Activated CD8-positive, alpha-beta T cell treated with anti-CD3 and anti-CD28 coated beads, Interleukin-2, amount 10 ng/mL, durations not matched to agents 7 days and 5 days (primary cell): ENCODE measurements at regions not wholly inside any gene's neighbourhood (a gene's known extent, or its start where the extent isn't known, plus 50 kb on each side); places are given as distances from the start of the nearest gene placed in this dataset.
"Not testable (repeated sequence)": the region's sequence is repeated elsewhere in the genome, so short reads cannot be mapped to it uniquely, and the experiment has no call there.

Source experiments
- ATAC-seq: fragments of 150-1000 bp; cut with Tn5 transposase; one replicate; pipeline ENCODE4 v1.10.0; 2021; ENCODE audit warnings: moderate library complexity
- CTCF ChIA-PET: fragments of 350-600 bp; sonication (Branson Sonifier 250); formaldehyde crosslinking; loops from one replicate; lab custom pipeline; 2021; ENCODE audit warnings: antibody characterized with exemption; lab: Charles Lee
- POLR2A ChIA-PET: fragments of 350-600 bp; sonication (Branson Sonifier 250); formaldehyde crosslinking; loops from one replicate; lab custom pipeline; 2021; ENCODE audit warnings: antibody characterized with exemption; lab: Charles Lee
- DNase-seq: peaks from one replicate; pipeline ENCODE4 v3.0.0-alpha.2; 2020
- H3K27ac Mint-ChIP-seq: one replicate; pipeline ENCODE4 v1.8.0; 2021; ENCODE audit warnings: mild to moderate bottlenecking, mixed read lengths
- H3K27me3 Mint-ChIP-seq: one replicate; pipeline ENCODE4 v1.8.0; 2021; ENCODE audit warnings: low read depth, mixed read lengths
- H3K36me3 Mint-ChIP-seq: one replicate; pipeline ENCODE4 v1.8.0; 2021; ENCODE audit warnings: low read depth, mixed read lengths
- H3K4me1 Mint-ChIP-seq: one replicate; pipeline ENCODE4 v1.8.0; 2021; ENCODE audit warnings: low read depth, mixed read lengths
- H3K4me3 Mint-ChIP-seq: one replicate; pipeline ENCODE4 v1.8.0; 2021; ENCODE audit warnings: mild to moderate bottlenecking, mixed read lengths
- H3K9me3 Mint-ChIP-seq: one replicate; pipeline ENCODE4 v1.8.0; 2022; ENCODE audit warnings: mixed read lengths; ENCODE audit not compliant: insufficient read depth

- Mint-ChIP-seq H3K4me1 (no peaks in the 10 kb centered on the region), H3K36me3 (no peaks in the 10 kb centered on the region), H3K4me3 (no peak overlapping the region), H3K9me3 (no peaks in the 10 kb centered on the region), H3K27me3 (no peaks in the 10 kb centered on the region), H3K27ac (no peak overlapping the region)
- DNase-seq (no peak), ATAC-seq (no peak)
- ChIA-PET CTCF (no interaction called here), POLR2A (no interaction called here)
These were observed 65.5 kb downstream of the RBMY1A1 start for GRCh38 chrY:21600170-21600569.

- ChIA-PET CTCF (no interaction called here), POLR2A (no interaction called here)
- Mint-ChIP-seq H3K9me3 (no peaks in the 10 kb centered on the region), H3K36me3 (no peaks in the 10 kb centered on the region), H3K4me1 (no peaks in the 10 kb centered on the region), H3K4me3 (no peak overlapping the region), H3K27ac (no peak overlapping the region), H3K27me3 (no peaks in the 10 kb centered on the region)
- no peak for DNase-seq
- ATAC-seq, result no peak
These were observed 66.8 kb downstream of the RBMY1A1 start for GRCh38 chrY:21601524-21601923.

GRCh38 chrY:21602590-21602989 is 67.9 kb downstream of the RBMY1A1 start:
- no peak overlapping the region for H3K27ac Mint-ChIP-seq
- ChIA-PET POLR2A (no interaction called here), CTCF (no interaction called here)
- no peaks in the 10 kb centered on the region for H3K4me1 Mint-ChIP-seq
- no peak for DNase-seq
- no peak overlapping the region for H3K4me3 Mint-ChIP-seq
- ATAC-seq, result no peak
- no peaks in the 10 kb centered on the region for H3K36me3 Mint-ChIP-seq
- no peaks in the 10 kb centered on the region for H3K27me3 Mint-ChIP-seq
- H3K9me3 Mint-ChIP-seq, result no peaks in the 10 kb centered on the region

GRCh38 chrY:21636137-21636536 is 101.5 kb downstream of the RBMY1A1 start:
- no peaks in the 10 kb centered on the region for H3K4me1 Mint-ChIP-seq
- no peak for ATAC-seq
- H3K9me3 Mint-ChIP-seq, result no peaks in the 10 kb centered on the region
- no peak overlapping the region for H3K27ac Mint-ChIP-seq
- no peak for DNase-seq
- ChIA-PET CTCF (no interaction called here), POLR2A (no interaction called here)
- H3K27me3 Mint-ChIP-seq, result no peaks in the 10 kb centered on the region
- H3K4me3 Mint-ChIP-seq, result no peak overlapping the region
- H3K36me3 Mint-ChIP-seq, result no peaks in the 10 kb centered on the region

DNA sequence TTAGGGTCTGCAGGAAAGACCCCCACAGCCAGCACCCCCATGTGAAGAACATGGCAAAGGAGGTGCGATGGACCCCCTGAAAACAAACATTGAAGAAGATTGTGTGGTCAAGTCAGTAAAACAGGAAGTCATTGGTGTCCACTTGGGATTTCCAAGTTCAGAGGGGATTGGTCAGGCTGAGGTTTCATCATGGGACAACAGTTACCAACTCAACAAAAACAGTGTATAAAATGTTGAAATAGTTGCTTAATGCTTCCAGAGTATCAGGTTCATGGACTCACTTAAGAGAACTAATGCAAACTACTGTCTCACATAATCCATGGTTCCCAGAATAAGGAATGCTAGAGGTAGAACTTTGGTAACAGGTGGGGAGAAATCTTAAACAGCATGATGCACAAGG is 115.8 kb downstream of the RBMY1A1 start:
- Mint-ChIP-seq H3K36me3 (no peaks in the 10 kb centered on the region), H3K4me1 (no peaks in the 10 kb centered on the region), H3K4me3 (no peak overlapping the region), H3K27ac (no peak overlapping the region), H3K27me3 (no peaks in the 10 kb centered on the region), H3K9me3 (no peaks in the 10 kb centered on the region)
- CTCF ChIA-PET, result no interaction called here
- POLR2A ChIA-PET, result no interaction called here
- no peak for ATAC-seq
- no peak for DNase-seq

GRCh38 chrY:21659057-21659456 is 124.4 kb downstream of the RBMY1A1 start:
- DNase-seq, H3K27me3 Mint-ChIP-seq, ATAC-seq, CTCF ChIA-PET, H3K9me3 Mint-ChIP-seq, POLR2A ChIA-PET, H3K27ac Mint-ChIP-seq, H3K36me3 Mint-ChIP-seq, H3K4me1 Mint-ChIP-seq, H3K4me3 Mint-ChIP-seq: not testable (repeated sequence)

- H3K9me3 Mint-ChIP-seq, H3K27me3 Mint-ChIP-seq, CTCF ChIA-PET, DNase-seq, H3K36me3 Mint-ChIP-seq, POLR2A ChIA-PET, H3K4me3 Mint-ChIP-seq, H3K4me1 Mint-ChIP-seq, ATAC-seq, H3K27ac Mint-ChIP-seq: not testable (repeated sequence)
These were observed 144.9 kb downstream of the RBMY1A1 start for GRCh38 chrY:21679590-21679989.

DNA sequence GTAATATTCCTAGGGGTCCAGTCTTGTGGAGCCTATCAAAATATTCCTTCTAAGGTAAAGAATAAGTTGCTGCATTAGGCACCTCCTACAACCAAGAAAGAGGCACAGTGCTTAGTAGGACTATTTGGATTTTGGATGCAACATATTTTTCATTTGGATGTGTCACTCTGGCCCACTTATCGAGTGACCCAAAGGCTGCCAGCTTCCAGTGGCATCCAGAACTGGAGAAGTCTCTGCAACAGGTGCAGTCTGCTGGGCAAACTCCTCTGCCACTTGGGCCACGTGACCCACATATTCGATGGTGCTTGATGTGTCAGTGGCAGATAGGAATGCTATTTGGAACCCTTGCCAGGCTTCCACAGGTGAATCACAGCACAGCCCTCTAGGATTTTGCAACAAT is 151.7 kb downstream of the RBMY1A1 start:
- H3K36me3 Mint-ChIP-seq, ATAC-seq, CTCF ChIA-PET: not testable (repeated sequence)

GRCh38 chrY:21701951-21702350 is 167.3 kb downstream of the RBMY1A1 start:
- DNase-seq, H3K9me3 Mint-ChIP-seq, POLR2A ChIA-PET, ATAC-seq, H3K36me3 Mint-ChIP-seq, CTCF ChIA-PET, H3K4me3 Mint-ChIP-seq, H3K4me1 Mint-ChIP-seq, H3K27ac Mint-ChIP-seq, H3K27me3 Mint-ChIP-seq: not testable (repeated sequence)

More for the DNA sequence above, 151.7 kb downstream of the RBMY1A1 start:
- H3K4me1 Mint-ChIP-seq, H3K4me3 Mint-ChIP-seq, POLR2A ChIA-PET, H3K27me3 Mint-ChIP-seq, DNase-seq, H3K27ac Mint-ChIP-seq, H3K9me3 Mint-ChIP-seq: not testable (repeated sequence)

DNA sequence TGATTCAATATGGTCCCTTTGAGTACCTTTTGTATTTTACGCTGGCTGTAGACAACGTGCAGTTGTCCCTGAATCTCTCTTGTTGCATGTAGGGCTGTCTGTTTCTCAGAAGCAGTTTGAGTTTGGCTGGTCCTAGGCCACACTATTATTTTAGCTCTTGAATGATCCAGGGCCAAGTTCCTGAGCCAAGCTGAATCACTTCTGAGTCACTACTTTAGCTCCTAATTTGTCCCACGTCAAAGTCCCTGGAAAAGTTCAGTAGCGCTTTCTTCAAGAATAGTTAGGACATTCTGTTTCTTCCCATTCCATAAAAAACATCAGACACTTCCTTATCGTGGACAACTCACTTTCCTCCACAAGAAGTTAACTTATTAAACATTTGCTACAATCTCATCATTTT is 168.2 kb downstream of the RBMY1A1 start:
- POLR2A ChIA-PET, H3K36me3 Mint-ChIP-seq, H3K4me3 Mint-ChIP-seq, DNase-seq, ATAC-seq, H3K4me1 Mint-ChIP-seq, H3K9me3 Mint-ChIP-seq, H3K27ac Mint-ChIP-seq, H3K27me3 Mint-ChIP-seq, CTCF ChIA-PET: not testable (repeated sequence)

- Mint-ChIP-seq H3K27me3 (no peaks in the 10 kb centered on the region), H3K9me3 (no peaks in the 10 kb centered on the region), H3K4me3 (no peak overlapping the region), H3K36me3 (no peaks in the 10 kb centered on the region), H3K27ac (no peak overlapping the region), H3K4me1 (no peaks in the 10 kb centered on the region)
- POLR2A ChIA-PET, result no interaction called here
- no peak for ATAC-seq
- DNase-seq, result no peak
- CTCF ChIA-PET, result no interaction called here
These were observed 170.6 kb downstream of the RBMY1A1 start for GRCh38 chrY:21705309-21705708.

DNA sequence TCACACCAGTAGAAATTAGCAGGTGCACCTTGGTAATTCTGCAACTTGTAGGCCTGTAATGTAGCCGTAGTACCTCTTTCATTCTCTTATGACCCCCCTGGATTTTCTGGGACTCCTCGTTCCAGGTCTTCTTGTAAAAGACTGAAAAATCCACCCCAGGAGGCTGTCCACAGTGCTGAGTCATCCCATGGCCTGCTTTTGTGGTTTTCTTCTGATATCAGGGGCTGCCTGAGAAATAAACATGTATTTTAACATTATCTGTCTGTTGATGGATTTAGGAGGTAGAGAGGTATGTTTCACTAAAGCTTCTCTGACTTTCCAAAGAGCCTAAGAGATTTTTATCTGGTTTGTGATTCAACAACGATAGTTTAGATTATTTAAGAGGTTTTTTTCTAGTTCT is 171.9 kb downstream of the RBMY1A1 start:
- CTCF ChIA-PET, H3K4me1 Mint-ChIP-seq: not testable (repeated sequence)

GRCh38 chrY:21735489-21736060 is 158.8 kb downstream of the RBMY1D start:
- H3K27ac Mint-ChIP-seq, CTCF ChIA-PET, H3K36me3 Mint-ChIP-seq, DNase-seq, H3K4me1 Mint-ChIP-seq, H3K27me3 Mint-ChIP-seq, ATAC-seq, H3K9me3 Mint-ChIP-seq, H3K4me3 Mint-ChIP-seq, POLR2A ChIA-PET: not testable (repeated sequence)

More for the DNA sequence above, 171.9 kb downstream of the RBMY1A1 start:
- H3K9me3 Mint-ChIP-seq, POLR2A ChIA-PET, H3K36me3 Mint-ChIP-seq, H3K27me3 Mint-ChIP-seq, H3K4me3 Mint-ChIP-seq, ATAC-seq, DNase-seq, H3K27ac Mint-ChIP-seq: not testable (repeated sequence)
